ENCODE measurements at regions not wholly inside any gene's neighbourhood (a gene's known extent, or its start where the extent isn't known, plus 50 kb on each side); places are given as distances from the start of the nearest gene placed in this dataset.

GRCh38 chr4:57270346-57270745 is 160.2 kb upstream of the IGFBP7 start:
- Histone ChIP-seq H3K79me2 (ENCODE audit: insufficient read depth, low read length) (no peaks in the 10 kb centered on the region), H3K4ac (ENCODE audit: low read depth, low read length) (no peak overlapping the region), H4K8ac (replicated peaks; ENCODE audit: insufficient read length, low read depth, low read length) (no peak overlapping the region), H3K27me3 (ENCODE audit: insufficient read depth, low read length) (no peaks in the 10 kb centered on the region), H3K27ac (ENCODE audit: insufficient read length, low read depth, low read length) (no peak overlapping the region), H3K23me2 (ENCODE audit: insufficient read length, low read depth, low read length, poor library complexity, severe bottlenecking) (no peaks in the 10 kb centered on the region), H3K23ac (ENCODE audit: insufficient read length, low read depth, low read length) (no peak overlapping the region), H3K14ac (ENCODE audit: insufficient read depth, low read length) (no peak overlapping the region), H4K20me1 (ENCODE audit: control insufficient read depth, insufficient read depth, insufficient read length) (no peaks in the 10 kb centered on the region), H2BK120ac (ENCODE audit: low read depth, low read length, poor library complexity, severe bottlenecking) (no peak overlapping the region), H3K4me1 (ENCODE audit: insufficient read depth, low read length) (peaks cover 4% of the 10 kb centered on the region; the same call in 1 of the 2 replicates), H3K18ac (ENCODE audit: insufficient read length, low read depth, low read length) (no peak overlapping the region), H3K79me1 (ENCODE audit: insufficient read depth, low read depth, low read length, poor library complexity, severe bottlenecking) (no peaks in the 10 kb centered on the region), H3T11ph (ENCODE audit: low read length) (no peak overlapping the region), H2BK20ac (ENCODE audit: low read depth, low read length, poor library complexity, severe bottlenecking) (no peak overlapping the region), H4K91ac (ENCODE audit: insufficient read length, low read depth, low read length) (no peak overlapping the region), H3K9ac (ENCODE audit: extremely low read depth, insufficient read length, low read length) (no peak overlapping the region), H2AK5ac (ENCODE audit: insufficient read length, low read length) (no peak overlapping the region), H2BK15ac (ENCODE audit: low read depth, low read length) (no peak overlapping the region), H2BK12ac (ENCODE audit: insufficient read length, low read depth, low read length) (no peak overlapping the region), H3K56ac (ENCODE audit: insufficient read length, low read depth, low read length) (no peak overlapping the region), H2BK5ac (ENCODE audit: insufficient read length, low read length) (no peak overlapping the region), H4K5ac (ENCODE audit: insufficient read length, low read depth, low read length) (no peak overlapping the region), H2AFZ (ENCODE audit: low read length) (no peak overlapping the region), H3K4me2 (ENCODE audit: insufficient read depth, insufficient read length, low read length) (no peak overlapping the region), H3K9me3 (ENCODE audit: control insufficient read depth, low read depth, low read length) (no peaks in the 10 kb centered on the region)
- Mint-ChIP-seq H3K9me3 (no peaks in the 10 kb centered on the region), H3K36me3 (ENCODE audit: insufficient read depth in 1 of 3, low read depth in 3 of 3) (no peaks in the 10 kb centered on the region; a peak in 1 of 7 replicates), H3K4me3 (no peak overlapping the region), H3K4me1 (peaks cover 15 to 18% of the 10 kb centered on the region in 2 experiments), H3K27ac (no peak overlapping the region; a peak in 1 of 7 replicates), H3K27me3 (ENCODE audit: low read depth) (no peaks in the 10 kb centered on the region)
- no peak for TF ChIP-seq CTCF (conservative IDR thresholded peaks at IDR 0.05)
- no peak for DNase-seq
- no CpG with 5 or more reads among the region's 7 CpGs for WGBS (ENCODE audit: extremely low coverage, insufficient read length, low lambda C conversion rate)
